GM12878 (cell line): ENCODE measurements at regions not wholly inside any gene's neighbourhood (a gene's known extent, or its start where the extent isn't known, plus 50 kb on each side); places are given as distances from the start of the nearest gene placed in this dataset.
A peak's percentile ranks its signal among the peaks of the same experiment; 100 is the strongest.

Source experiments
- E2F8 ChIP-seq: fragments of 450-650 bp; IDR thresholded peaks from 2 replicates; pipeline ENCODE4 v1.6.1; 2018; ENCODE audit warnings: mild to moderate bottlenecking, low read depth, moderate library complexity; ENCODE audit not compliant: partially characterized antibody
- EED ChIP-seq: sonication (generic); IDR thresholded peaks from 2 replicates; pipeline ENCODE4 v1.6.1; 2016; ENCODE audit warnings: antibody characterized with exemption, low read depth
- JUNB ChIP-seq: IDR thresholded peaks from 2 replicates; pipeline ENCODE4 v1.6.1; 2016; ENCODE audit warnings: antibody characterized with exemption, mild to moderate bottlenecking
- MEF2B ChIP-seq: fragments of 450-650 bp; IDR thresholded peaks from 2 replicates; pipeline ENCODE4 v1.6.1; 2018; ENCODE audit warnings: mild to moderate bottlenecking, moderate library complexity; ENCODE audit not compliant: partially characterized antibody, poor library complexity, severe bottlenecking
- NRF1 ChIP-seq: conservative IDR thresholded peaks from 2 replicates; pipeline ENCODE4 v1.6.1; 2011; ENCODE audit warnings: mild to moderate bottlenecking, low read depth, low read length, improper control_type of control experiment
- PKNOX1 ChIP-seq: fragments of 450-650 bp; IDR thresholded peaks from 2 replicates; pipeline ENCODE4 v1.6.1; 2016; ENCODE audit warnings: mild to moderate bottlenecking
- REST ChIP-seq: IDR thresholded peaks from 2 replicates; pipeline ENCODE4 v1.6.1; 2012; ENCODE audit warnings: mild to moderate bottlenecking, low read depth, low read length
- SP1 ChIP-seq: IDR thresholded peaks from one replicate; pipeline ENCODE4 v1.6.1; 2011; ENCODE audit warnings: low read depth, low read length
- WRNIP1 ChIP-seq: IDR thresholded peaks from 2 replicates; pipeline ENCODE4 v1.6.1; 2011; ENCODE audit warnings: low read depth, low read length, improper control_type of control experiment, borderline replicate concordance
- YY1 ChIP-seq: IDR thresholded peaks from 2 replicates; pipeline ENCODE4 v1.6.1; 2011; ENCODE audit warnings: low read depth, mild to moderate bottlenecking, low read length
- ZNF274 ChIP-seq: IDR thresholded peaks from one replicate; pipeline ENCODE4 v1.8.0; 2011; ENCODE audit not compliant: insufficient read length, insufficient read depth
- ZNF592 ChIP-seq: fragments of 450-650 bp; IDR thresholded peaks from 2 replicates; pipeline ENCODE4 v1.6.1; 2017; ENCODE audit warnings: mild to moderate bottlenecking, moderate library complexity

- TF ChIP-seq ZNF592 = no peak
- TF ChIP-seq YY1 = peak; percentile 73; the same call in 1 of the 2 replicates
- peak; percentile 91 for TF ChIP-seq EED
- TF ChIP-seq NRF1 = no peak
- peak; percentile 86 for TF ChIP-seq JUNB
- TF ChIP-seq ZNF274 = no peak
- TF ChIP-seq REST = no peak
- 0 out of 2 replicates have a peak, but pooled peaks have one; percentile 38 for TF ChIP-seq WRNIP1
- TF ChIP-seq SP1 = peak; percentile 69
- TF ChIP-seq PKNOX1 = 0 out of 2 replicates have a peak, but pooled peaks have one; percentile 40
- no peak for TF ChIP-seq E2F8
- peak; percentile 56 for TF ChIP-seq MEF2B
Observed at GRCh38 chr4:14165222-14165920, 537.8 kb upstream of the BOD1L1 start (continued).
